HPDE6-E6E7 (cell line): ENCODE measurements at regions not wholly inside any gene's neighbourhood (a gene's known extent, or its start where the extent isn't known, plus 50 kb on each side); places are given as distances from the start of the nearest gene placed in this dataset.
"Not testable (repeated sequence)": the region's sequence is repeated elsewhere in the genome, so short reads cannot be mapped to it uniquely, and the experiment has no call there.

Source experiments
- DNase-seq: peaks from one replicate; pipeline ENCODE4 v3.0.0; 2011; ENCODE audit warnings: missing footprints; ENCODE audit errors: extremely low spot score

DNA sequence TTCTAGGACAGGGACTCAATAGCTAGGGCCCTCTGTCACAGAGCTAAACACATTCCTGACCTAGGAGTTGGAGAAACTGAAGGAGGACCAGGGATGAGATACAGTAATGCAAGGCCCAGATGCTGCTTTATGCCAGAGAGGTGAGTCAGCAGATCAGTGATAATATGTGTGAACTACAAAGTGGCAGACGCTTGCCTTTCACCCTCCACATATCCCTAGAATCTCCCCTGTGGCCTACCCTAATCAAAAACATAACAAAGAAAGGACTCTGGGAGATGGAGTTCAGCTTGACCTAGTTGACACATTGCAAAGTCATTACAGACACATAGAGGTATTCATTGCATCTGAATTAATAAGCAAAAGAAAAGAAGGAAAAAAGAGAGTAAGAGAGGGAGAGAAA is 417.6 kb upstream of the DYNLRB2 start:
- no peak for DNase-seq

DNA sequence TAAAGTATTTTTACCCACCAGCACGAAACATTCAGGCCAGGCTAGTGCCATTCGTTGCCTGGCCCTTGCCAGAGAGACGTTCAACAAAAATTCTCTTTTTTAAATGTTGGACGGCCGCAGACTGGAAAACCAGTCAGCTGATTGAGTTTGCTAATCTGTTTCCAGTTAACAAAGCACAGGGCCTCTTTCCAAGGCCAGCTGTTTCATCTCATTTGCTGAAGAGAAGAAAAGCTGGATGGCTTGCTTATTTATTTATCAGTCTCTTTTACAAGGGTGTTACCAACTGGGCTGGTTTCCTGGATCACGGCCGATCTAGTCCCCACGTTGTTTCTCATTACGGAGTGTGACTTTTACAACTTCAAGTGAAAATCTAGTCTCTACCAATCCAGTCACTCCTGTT is 418.7 kb upstream of the DYNLRB2 start:
- no peak for DNase-seq

DNA sequence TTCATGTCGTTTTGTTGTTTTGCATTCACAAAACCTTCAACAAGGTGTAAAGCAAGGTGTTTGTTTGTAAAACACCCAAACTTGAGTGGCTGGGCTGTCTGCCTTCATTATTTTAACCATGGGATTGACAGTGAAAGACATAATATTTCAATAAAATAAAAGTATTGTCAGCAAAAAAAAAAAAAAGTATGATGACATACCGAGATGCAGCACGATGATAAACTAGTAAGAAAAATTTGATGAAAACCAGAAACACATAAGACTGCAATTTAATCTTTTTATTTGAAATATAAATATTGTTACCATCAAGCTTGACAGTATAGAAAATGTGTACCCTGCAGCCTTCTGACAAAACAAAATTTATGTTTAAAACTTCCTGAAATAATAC is 419.3 kb upstream of the DYNLRB2 start:
- no peak for DNase-seq

DNA sequence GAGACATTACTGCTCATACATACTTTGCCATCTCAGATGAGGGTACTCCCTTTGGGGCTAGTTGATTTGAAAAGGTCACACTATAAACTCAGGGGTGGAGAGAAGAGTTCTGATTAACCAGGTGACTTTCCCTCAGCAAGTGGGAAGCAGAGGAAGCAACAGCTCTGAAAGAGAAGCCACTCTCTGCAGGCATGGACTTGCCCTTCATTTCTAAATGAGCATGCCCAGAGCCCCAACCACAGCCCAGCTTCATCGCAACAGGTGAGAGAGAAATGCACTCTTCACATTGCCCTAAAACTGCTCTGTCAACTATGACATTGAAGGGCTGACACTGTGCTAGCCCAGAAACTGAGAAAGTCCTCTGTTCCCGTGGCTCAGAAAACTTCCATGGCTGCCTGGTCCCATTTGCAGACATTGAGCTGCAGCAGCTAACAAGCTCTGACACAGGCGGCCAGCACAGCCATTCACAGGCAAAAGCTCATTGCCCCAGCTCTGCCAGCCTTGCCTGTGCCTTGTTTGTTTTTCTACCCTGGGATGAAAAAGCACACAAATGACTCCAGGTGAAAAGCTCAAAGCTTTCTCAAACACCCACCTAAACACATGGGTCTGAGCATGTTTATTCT is 419.8 kb upstream of the DYNLRB2 start:
- peak; percentile 28 for DNase-seq

GRCh38 chr16:80117556-80118130 is 423.1 kb upstream of the DYNLRB2 start:
- no peak for DNase-seq

DNA sequence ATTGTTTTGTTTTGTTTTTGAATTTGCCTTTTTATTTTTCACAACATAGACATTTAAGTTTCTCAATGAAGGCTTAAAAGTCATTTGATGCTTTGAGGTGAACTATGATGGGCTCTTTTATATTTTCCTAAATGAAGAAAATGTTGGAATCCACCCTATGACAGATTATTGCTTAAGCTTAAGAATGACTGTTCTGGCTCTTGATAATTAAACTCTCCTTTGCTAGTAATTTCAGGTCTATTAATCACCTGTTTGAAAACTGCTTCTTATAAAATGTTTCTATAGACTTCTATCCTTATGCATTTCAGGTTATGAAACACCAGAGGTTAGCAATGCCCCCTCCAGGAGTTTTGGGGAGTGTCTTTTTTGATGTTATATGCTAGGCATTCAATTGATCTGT is 424.1 kb upstream of the DYNLRB2 start:
- no peak for DNase-seq

DNA sequence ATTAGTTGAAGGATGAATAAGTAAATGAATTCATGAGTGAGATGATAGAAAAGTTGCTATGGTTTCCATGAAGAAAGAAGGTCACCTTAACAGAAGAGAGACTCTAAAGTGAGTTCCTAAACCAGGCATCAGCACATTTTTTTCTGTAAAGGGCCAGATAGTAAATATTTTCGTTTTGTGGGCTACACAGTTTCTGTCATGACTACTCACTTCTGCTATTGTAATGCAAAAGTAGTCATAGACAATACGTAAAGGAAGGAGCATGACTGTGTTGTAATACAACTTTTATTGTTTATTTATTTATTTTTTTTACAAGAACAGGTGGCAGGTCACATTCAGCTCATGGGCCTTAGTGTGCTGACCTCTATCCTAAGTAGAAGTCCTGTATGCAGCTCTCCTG is 426.1 kb upstream of the DYNLRB2 start:
- no peak for DNase-seq

- no peak for DNase-seq
These were observed 426.8 kb upstream of the DYNLRB2 start for GRCh38 chr16:80113873-80114574.

GRCh38 chr16:80109581-80109980 is 431.2 kb upstream of the DYNLRB2 start:
- no peak for DNase-seq

- no peak for DNase-seq
These were observed 432.9 kb upstream of the DYNLRB2 start for GRCh38 chr16:80107900-80108299.

DNA sequence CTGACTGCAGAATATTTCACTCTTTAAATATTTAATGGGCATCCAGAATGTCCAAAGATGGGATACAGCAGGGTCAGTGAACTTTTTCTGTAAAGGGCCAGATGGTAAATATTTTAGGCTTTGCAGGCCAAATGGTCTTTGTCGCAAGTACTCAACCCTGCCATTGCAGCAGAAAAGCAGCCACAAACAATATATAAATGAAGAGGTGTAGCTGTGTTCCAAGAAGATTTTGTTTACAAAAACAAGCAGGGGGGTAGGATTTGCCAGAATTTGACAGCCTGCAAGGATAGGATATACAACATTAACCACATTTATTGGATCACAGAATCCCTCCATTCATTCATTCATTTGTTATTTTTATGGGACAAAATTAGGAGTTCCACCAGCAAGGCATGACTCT is 435.0 kb upstream of the DYNLRB2 start:
- DNase-seq: no peak

DNA sequence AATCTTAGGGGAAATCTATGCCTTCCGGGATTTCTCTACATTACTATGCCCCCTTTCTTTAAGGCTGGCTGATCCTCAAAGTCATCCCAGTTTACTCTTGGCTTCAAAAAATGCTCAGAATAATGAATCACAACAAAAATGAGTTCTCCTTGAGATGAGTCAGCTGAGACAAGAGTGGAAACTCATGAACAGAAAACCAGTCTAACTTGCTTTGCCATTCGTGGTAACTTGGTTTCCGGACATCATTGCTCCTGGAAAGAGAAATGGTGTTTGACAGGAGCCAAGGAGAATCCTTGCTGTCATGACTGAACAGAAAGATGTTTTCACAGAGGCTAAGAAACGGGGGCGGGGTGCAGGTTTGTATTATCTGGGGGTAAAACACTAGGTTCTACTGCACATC is 435.6 kb upstream of the DYNLRB2 start:
- DNase-seq: peak; percentile 76

DNA sequence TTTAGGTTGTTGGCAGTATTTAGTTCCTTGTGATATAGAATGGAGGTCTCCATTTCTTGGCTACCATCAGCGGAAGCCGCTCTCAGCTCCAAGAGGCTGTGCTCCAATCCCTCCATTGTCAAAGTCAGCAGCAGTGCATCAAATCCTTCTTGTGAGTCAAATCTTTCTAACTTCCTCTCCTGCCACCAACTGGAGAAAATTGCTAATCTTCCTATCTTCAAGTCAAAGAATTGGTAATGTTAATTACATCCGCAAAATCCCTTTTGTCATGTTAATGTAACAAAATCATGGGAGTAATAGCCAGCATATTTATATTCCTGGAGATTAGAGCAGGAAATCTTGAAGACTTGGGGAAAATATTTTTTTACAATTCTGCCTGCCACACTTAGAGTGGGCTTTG is 436.4 kb upstream of the DYNLRB2 start:
- no peak for DNase-seq

DNA sequence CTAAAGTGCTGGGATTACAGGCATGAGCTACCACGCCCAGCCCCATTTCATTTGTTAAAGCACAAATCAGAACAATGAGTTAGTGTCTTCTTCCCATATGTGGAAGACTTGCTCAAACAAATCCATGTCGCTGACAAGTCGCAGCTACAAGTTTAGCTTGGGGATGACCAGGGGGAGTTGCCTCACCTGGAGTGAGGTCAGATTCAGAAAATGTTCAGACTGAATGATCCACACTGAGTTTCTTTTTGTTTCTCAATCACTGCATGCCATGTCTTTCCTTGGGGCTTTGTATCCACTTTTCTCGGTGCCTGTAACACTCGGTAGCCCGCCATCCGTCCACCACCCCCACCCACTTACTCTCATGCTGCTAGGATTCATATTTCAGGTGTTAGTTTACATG is 437.3 kb upstream of the DYNLRB2 start:
- peak; percentile 38 for DNase-seq

DNA sequence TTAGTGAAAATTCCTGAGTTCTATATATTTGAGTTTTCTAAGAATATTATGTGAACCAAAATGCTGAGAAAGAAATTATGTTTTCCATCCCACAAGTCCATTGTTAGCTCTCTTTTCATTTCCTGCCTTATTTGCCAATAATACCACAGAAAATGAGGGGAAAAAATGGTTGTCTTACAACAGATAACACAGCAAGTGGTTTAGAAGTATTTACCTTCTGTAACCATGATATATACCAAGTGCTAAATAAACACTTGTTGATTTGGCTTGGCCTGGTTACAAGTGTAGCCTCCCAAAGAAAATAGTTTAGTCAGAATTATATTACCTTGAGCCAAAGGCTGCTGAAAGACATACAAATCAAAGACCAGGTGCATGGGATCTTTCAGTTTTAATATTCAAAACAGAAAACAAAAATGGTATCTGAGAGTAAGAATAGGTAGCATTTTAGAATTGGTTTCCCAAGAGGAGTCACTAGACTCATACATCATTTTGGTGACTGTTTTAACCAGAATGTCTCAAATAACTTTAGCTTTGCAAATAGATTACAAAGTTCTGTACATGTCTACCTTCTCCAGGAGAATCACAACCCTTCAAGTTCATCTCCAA is 439.8 kb upstream of the DYNLRB2 start:
- no peak for DNase-seq

GRCh38 chr16:80100186-80100585 is 440.6 kb upstream of the DYNLRB2 start:
- no peak for DNase-seq

GRCh38 chr16:80097098-80097497 is 443.7 kb upstream of the DYNLRB2 start:
- DNase-seq: no peak

GRCh38 chr16:80092681-80093080 is 448.1 kb upstream of the DYNLRB2 start:
- no peak for DNase-seq

DNA sequence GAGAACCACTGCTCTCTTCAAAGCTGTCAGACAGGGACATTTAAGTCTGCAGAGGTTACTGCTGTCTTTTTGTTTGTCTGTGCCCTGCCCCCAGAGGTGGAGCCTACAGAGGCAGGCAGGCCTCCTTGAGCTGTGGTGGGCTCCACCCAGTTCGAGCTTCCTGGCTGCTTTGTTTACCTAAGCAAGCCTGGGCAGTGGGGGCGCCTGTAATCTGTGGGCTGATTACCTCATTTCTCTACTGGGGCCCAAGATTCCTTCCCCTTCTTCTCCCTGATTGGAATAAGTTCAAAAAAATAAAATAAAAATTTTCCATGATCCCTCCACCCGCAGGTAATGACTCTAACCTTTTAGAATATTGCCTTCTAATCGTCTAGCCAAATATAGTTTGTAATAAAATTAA is 449.3 kb upstream of the DYNLRB2 start:
- DNase-seq: not testable (repeated sequence)

- no peak for DNase-seq
These were observed 455.2 kb upstream of the DYNLRB2 start for GRCh38 chr16:80085606-80086005.

DNA sequence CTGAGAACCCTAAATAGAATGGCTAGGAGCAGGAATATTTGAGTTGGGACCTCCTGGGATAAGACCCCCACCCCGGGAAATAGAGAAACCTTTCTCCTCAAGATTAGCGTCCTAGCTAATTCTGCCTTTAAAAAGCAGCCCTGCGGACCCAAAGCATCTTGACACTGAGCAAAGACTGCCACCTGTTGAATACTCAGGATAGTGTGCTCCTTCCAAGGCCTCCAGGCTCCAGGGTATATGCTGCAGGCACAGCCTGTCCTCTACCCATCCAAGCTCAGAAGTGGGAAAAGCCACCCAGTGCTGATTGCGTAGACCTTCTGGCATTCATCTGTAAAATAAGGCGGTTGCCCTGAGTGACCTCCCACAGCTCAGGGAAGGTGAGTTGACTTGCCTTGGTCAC is 456.2 kb upstream of the DYNLRB2 start:
- DNase-seq: peak; percentile 65

DNA sequence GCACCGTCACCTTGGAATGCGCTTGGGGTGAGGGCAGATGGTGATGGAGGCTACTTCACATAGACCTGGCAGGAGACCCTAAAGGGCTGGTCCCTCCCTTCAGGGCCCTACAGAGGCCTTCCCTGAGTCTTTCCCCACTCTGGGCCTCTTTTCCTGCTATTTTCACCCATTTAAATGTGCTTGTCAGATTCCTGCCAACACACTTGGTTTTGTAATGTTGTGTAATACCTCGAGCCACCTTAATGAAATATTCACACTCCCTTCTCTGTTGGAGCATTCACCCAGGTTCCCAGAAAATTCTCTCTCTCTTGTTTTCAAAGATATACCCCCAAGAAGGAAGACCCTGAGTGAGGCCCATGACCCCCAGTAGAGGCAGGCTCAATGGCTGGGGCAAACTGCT is 456.6 kb upstream of the DYNLRB2 start:
- DNase-seq: no peak

GRCh38 chr16:80082906-80083305 is 457.9 kb upstream of the DYNLRB2 start:
- DNase-seq: no peak
